GM12878 (cell line): ENCODE measurements at regions not wholly inside any gene's neighbourhood (a gene's known extent, or its start where the extent isn't known, plus 50 kb on each side); places are given as distances from the start of the nearest gene placed in this dataset.

Experiments used
- ATAC-seq: fragments of 200-7000 bp; cut with Tn5 transposase; 3 replicates; pipeline ENCODE4 v1.9.1; 2020; ENCODE audit warnings: mild to moderate bottlenecking, moderate library complexity
- BruUV-seq: library from RNA; stranded (reverse); fragments of 400-500 nt; replicated peaks from 2 replicates; lab custom pipeline; 2021; lab: Mats Ljungman, UMichigan
- CTCF ChIA-PET: fragments of 300-600 bp; sonication (Branson Sonifier 250); formaldehyde crosslinking; extraction: SDS; loops from one replicate; lab custom pipeline; 2021; ENCODE audit warnings: inconsistent platforms; lab: Yijun Ruan, JAX
- POLR2A ChIA-PET: fragments of 350-600 bp; formaldehyde crosslinking; extraction: SDS; loops from one replicate; lab custom pipeline; 2021; ENCODE audit warnings: inconsistent platforms; lab: Charles Lee
- RAD21 ChIA-PET: fragments of 300-600 bp; sonication (Branson Sonifier 250); formaldehyde crosslinking; loops from one replicate; lab custom pipeline; 2023; ENCODE audit warnings: antibody characterized with exemption; ENCODE audit not compliant: unreplicated experiment; lab: Charles Lee
- SMC1A ChIA-PET: fragments of 300-600 bp; sonication (Branson Sonifier 250); formaldehyde crosslinking; loops from one replicate; lab custom pipeline; 2023; ENCODE audit not compliant: unreplicated experiment, uncharacterized antibody; lab: Charles Lee
- DNase-seq: peaks from one replicate; pipeline ENCODE4 v3.0.0-alpha.2; 2011; ENCODE audit warnings: low read depth, low spot score
- FAIRE-seq: peaks from 3 replicates; lab custom pipeline; 2011; peaks lifted over from hg19 to GRCh38; lab: Jason Lieb, UNC
- H2AFZ ChIP-seq: 2 replicates; pipeline ENCODE4 v1.6.0; 2011; ENCODE audit warnings: low read depth, low read length, control low read depth; ENCODE audit not compliant: control insufficient read depth
- H3K27ac ChIP-seq: 2 replicates; pipeline ENCODE4 v1.5.1; 2011; ENCODE audit warnings: control low read depth; ENCODE audit not compliant: control insufficient read depth, insufficient read depth
- H3K27me3 ChIP-seq, 2 experiments: replicated peaks in 1 of 2; 2 replicates each; pipeline versions ENCODE4 v1.6.0 to v1.6.1; 2011; ENCODE audit warnings: low read length in 1 of 2; ENCODE audit not compliant: control insufficient read depth in 2 of 2, insufficient read depth in 2 of 2
- H3K36me3 ChIP-seq, 2 experiments: 2 replicates each; pipeline ENCODE4 v1.5.1; 2011; ENCODE audit warnings: low read length in 1 of 2; ENCODE audit not compliant: control insufficient read depth in 2 of 2, insufficient read depth in 2 of 2
- H3K4me1 ChIP-seq: 2 replicates; pipeline ENCODE4 v1.6.1; 2011; ENCODE audit warnings: mild to moderate bottlenecking, low read length, moderate library complexity, mixed read lengths; ENCODE audit not compliant: control insufficient read depth, insufficient read depth
- H3K4me2 ChIP-seq: 2 replicates; pipeline ENCODE4 v1.6.0; 2011; ENCODE audit warnings: control low read depth; ENCODE audit not compliant: control insufficient read depth, insufficient read depth
- H3K4me3 ChIP-seq: fragments of 200-600 bp; sonication (generic); 2 replicates; pipeline ENCODE4 v1.5.1; 2016
- H3K79me2 ChIP-seq: 2 replicates; pipeline ENCODE4 v1.6.0; 2011; ENCODE audit warnings: low read length; ENCODE audit not compliant: control insufficient read depth, insufficient read depth
- H3K9ac ChIP-seq: 2 replicates; pipeline ENCODE4 v1.8.0; 2011; ENCODE audit warnings: low read length, control low read depth, mixed read lengths; ENCODE audit not compliant: control insufficient read depth, insufficient read depth
- H3K9me3 ChIP-seq: replicated peaks from 3 replicates; pipeline ENCODE4 v1.5.1; 2011; ENCODE audit warnings: mild to moderate bottlenecking, low read length; ENCODE audit not compliant: control insufficient read depth, insufficient read depth
- H4K20me1 ChIP-seq: 2 replicates; pipeline ENCODE4 v1.6.0; 2011; ENCODE audit not compliant: control insufficient read depth, insufficient read depth
- BACH1 ChIP-seq: fragments of 450-650 bp; IDR thresholded peaks from 2 replicates; pipeline ENCODE4 v1.6.1; 2017; ENCODE audit warnings: mild to moderate bottlenecking, borderline replicate concordance
- BCL3 ChIP-seq: IDR thresholded peaks from 2 replicates; pipeline ENCODE4 v1.6.1; 2011; ENCODE audit warnings: borderline replicate concordance, low read depth, mild to moderate bottlenecking, moderate library complexity, low read length; ENCODE audit not compliant: insufficient read depth, poor library complexity, severe bottlenecking
- BCLAF1 ChIP-seq: fragments of 450-650 bp; IDR thresholded peaks from 2 replicates; pipeline ENCODE4 v1.6.1; 2017; ENCODE audit warnings: antibody characterized with exemption, mild to moderate bottlenecking, moderate library complexity
- DPF2 ChIP-seq: fragments of 450-650 bp; IDR thresholded peaks from 2 replicates; pipeline ENCODE4 v1.6.1; 2017; ENCODE audit warnings: mild to moderate bottlenecking
- E2F4 ChIP-seq: IDR thresholded peaks from 2 replicates; pipeline ENCODE4 v1.6.1; 2012; ENCODE audit warnings: low read depth, low read length, improper control_type of control experiment
- EGR1 ChIP-seq, 2 experiments: IDR thresholded peaks; 1 replicate in 1 of 2; 2 replicates in 1 of 2; pipeline ENCODE4 v1.6.1; 2011 to 2012; ENCODE audit warnings: low read depth in 2 of 2, low read length in 2 of 2, borderline replicate concordance in 1 of 2, mild to moderate bottlenecking in 1 of 2, moderate library complexity in 1 of 2
- EP300 ChIP-seq, 2 experiments: fragments of 150-350 bp in 1 of 2; IDR thresholded peaks; 2 replicates each; pipeline ENCODE4 v1.6.1; 2011 to 2012; ENCODE audit warnings: low read depth in 2 of 2, low read length in 2 of 2, borderline replicate concordance in 1 of 2, improper control_type of control experiment in 1 of 2, inconsistent platforms in 1 of 2; ENCODE audit not compliant: control insufficient read depth in 1 of 2
- IKZF2 ChIP-seq, 2 experiments: fragments of 450-650 bp; IDR thresholded peaks; 2 replicates each; pipeline ENCODE4 v1.6.1; 2017; ENCODE audit warnings: mild to moderate bottlenecking in 2 of 2, moderate library complexity in 2 of 2
- JUNB ChIP-seq: IDR thresholded peaks from 2 replicates; pipeline ENCODE4 v1.6.1; 2016; ENCODE audit warnings: antibody characterized with exemption, mild to moderate bottlenecking
- NBN ChIP-seq: fragments of 450-650 bp; IDR thresholded peaks from 2 replicates; pipeline ENCODE4 v1.6.1; 2016
- NR2F1 ChIP-seq: fragments of 450-650 bp; conservative IDR thresholded peaks from 2 replicates; pipeline ENCODE4 v1.6.1; 2017; ENCODE audit warnings: mild to moderate bottlenecking
- POLR2AphosphoS2 ChIP-seq: IDR thresholded peaks from 2 replicates; pipeline ENCODE4 v1.6.1; 2011; ENCODE audit warnings: low read depth, mild to moderate bottlenecking, low read length, improper control_type of control experiment, moderate library complexity
- SREBF1 ChIP-seq: IDR thresholded peaks from 2 replicates; pipeline ENCODE4 v1.6.1; 2012; ENCODE audit warnings: mild to moderate bottlenecking, low read length
- TCF12 ChIP-seq: IDR thresholded peaks from 2 replicates; pipeline ENCODE4 v1.6.1; 2011; ENCODE audit warnings: low read depth, mild to moderate bottlenecking, low read length
- TCF7 ChIP-seq: IDR thresholded peaks from 2 replicates; pipeline ENCODE4 v1.6.1; 2014; ENCODE audit warnings: antibody characterized with exemption, borderline replicate concordance
- ZBTB4 ChIP-seq: fragments of 450-650 bp; formaldehyde crosslinking; IDR thresholded peaks from 2 replicates; pipeline ENCODE4 v1.4.0; 2022; ENCODE audit warnings: mild to moderate bottlenecking, moderate library complexity
- WGBS: methylation state at CpG from one replicate; pipeline ENCODE4 v1.1.6; 2016; ENCODE audit warnings: low lambda C conversion rate; ENCODE audit not compliant: insufficient replicate concordance, insufficient coverage; ENCODE audit errors: missing lambda C conversion rate; 5-methylcytosine and 5-hydroxymethylcytosine counted together
- in situ Hi-C: fragments of 300-500 bp; cut with MboI; formaldehyde crosslinking; loops from 9 replicates; pipeline ENCODE4 v1.14.3; 2018; ENCODE audit warnings: mixed read lengths
- intact Hi-C: fragments of 100-400 bp; cut with micrococcal nuclease; formaldehyde crosslinking; loops from one replicate; pipeline ENCODE4 v1.14.2; 2022; ENCODE audit not compliant: unreplicated experiment

GRCh38 chr1:211886551-211886950, 56.0 kb upstream of the LPGAT1 start:
- H3K4me1 ChIP-seq = peaks cover 10% of the 10 kb centered on the region; the same call in 1 of the 2 replicates
- ChIA-PET CTCF (interaction anchor here (1.0 to 1.2 kb wide), 2 partner anchors 10 to 188 kb away, joined by 3 read pairs; no protein-coding TSS in a partner anchor), SMC1A (interaction anchor here (1.0 to 1.1 kb wide), 3 partner anchors 15 to 48 kb away, joined by 3 read pairs; no protein-coding TSS in a partner anchor), POLR2A (no interaction called here), RAD21 (no interaction called here)
- DNase-seq = no peak
- H3K9me3 ChIP-seq = no peaks in the 10 kb centered on the region; the same call in 2 of the 3 replicates
- no peaks in the 10 kb centered on the region for H4K20me1 ChIP-seq
- intact Hi-C loops = loop anchor here (5.0 kb wide), 1 partner anchor 51 kb away; no protein-coding TSS in a partner anchor
- BruUV-seq = no TSS peak
- ATAC-seq = no peak
- H3K9ac ChIP-seq = no peak overlapping the region
- H3K4me3 ChIP-seq = no peak overlapping the region
- in situ Hi-C loops = no loop called here
- no peaks in the 10 kb centered on the region for H3K79me2 ChIP-seq
- WGBS = 96% methylated on average over 3 of the region's 3 CpGs
- no peak overlapping the region for H3K4me2 ChIP-seq
- no peak overlapping the region for H2AFZ ChIP-seq
- FAIRE-seq = no peak
- H3K36me3 ChIP-seq = no peaks in the 10 kb centered on the region
- no peaks in the 10 kb centered on the region for H3K27me3 ChIP-seq
- H3K27ac ChIP-seq = no peak overlapping the region
- TF ChIP-seq TCF12 (no peak), EP300 (IDR thresholded peaks at IDR 0.05; ENCODE audit: borderline replicate concordance in 1 of 2, control insufficient read depth in 1 of 2, low read depth in 2 of 2, low read length in 2 of 2) (no peak), POLR2AphosphoS2 (no peak), ZBTB4 (CRISPR knock-in tag) (no peak), BACH1 (no peak), EGR1 (IDR thresholded peaks at IDR 0.05; ENCODE audit: borderline replicate concordance in 1 of 2, low read depth in 2 of 2, low read length in 2 of 2) (no peak), IKZF2 (IDR thresholded peaks at IDR 0.05) (no peak), E2F4 (no peak), DPF2 (no peak), SREBF1 (no peak), NR2F1 (no peak), JUNB (no peak), BCL3 (no peak), NBN (no peak), TCF7 (no peak), BCLAF1 (no peak)
